ENCODE measurements at regions not wholly inside any gene's neighbourhood (a gene's known extent, or its start where the extent isn't known, plus 50 kb on each side); places are given as distances from the start of the nearest gene placed in this dataset.

DNA sequence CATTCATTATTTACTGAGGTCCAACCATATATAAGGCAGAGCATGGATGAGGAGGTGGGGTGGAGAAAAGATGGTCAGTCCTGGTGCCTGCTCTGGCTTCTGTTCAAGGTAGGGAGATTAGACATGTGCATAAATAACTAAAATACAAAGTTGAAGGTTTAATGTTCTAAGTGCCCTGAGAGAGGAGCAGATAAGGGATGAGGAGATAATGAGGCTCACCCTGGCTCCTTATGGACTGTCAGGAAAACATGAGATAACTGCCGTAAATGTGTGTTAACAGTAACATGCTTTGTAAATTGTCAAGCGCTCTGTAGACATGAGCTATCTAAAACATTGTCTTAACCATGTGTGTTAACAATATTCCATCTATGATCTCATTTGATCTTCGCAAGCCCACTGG lies 474.6 kb upstream of the USP24 start:
- no peaks in the 10 kb centered on the region for H3K27me3 Mint-ChIP-seq (ENCODE audit: insufficient read depth)

GRCh38 chr1:55685560-55685959 lies 470.4 kb upstream of the USP24 start:
- Mint-ChIP-seq H3K27ac (no peak overlapping the region), H3K36me3 (ENCODE audit: low read depth) (peaks cover 12% of the 10 kb centered on the region; the same call in 1 of the 2 replicates), H3K4me3 (no peak overlapping the region), H3K9me3 (peaks cover 6% of the 10 kb centered on the region; the same call in 1 of the 2 replicates), H3K4me1 (ENCODE audit: low read depth) (peaks cover 41% of the 10 kb centered on the region), H3K27me3 (ENCODE audit: insufficient read depth) (no peaks in the 10 kb centered on the region; the same call in 1 of the 2 replicates)
- no peak for DNase-seq
- TF ChIP-seq, protein P1, sequence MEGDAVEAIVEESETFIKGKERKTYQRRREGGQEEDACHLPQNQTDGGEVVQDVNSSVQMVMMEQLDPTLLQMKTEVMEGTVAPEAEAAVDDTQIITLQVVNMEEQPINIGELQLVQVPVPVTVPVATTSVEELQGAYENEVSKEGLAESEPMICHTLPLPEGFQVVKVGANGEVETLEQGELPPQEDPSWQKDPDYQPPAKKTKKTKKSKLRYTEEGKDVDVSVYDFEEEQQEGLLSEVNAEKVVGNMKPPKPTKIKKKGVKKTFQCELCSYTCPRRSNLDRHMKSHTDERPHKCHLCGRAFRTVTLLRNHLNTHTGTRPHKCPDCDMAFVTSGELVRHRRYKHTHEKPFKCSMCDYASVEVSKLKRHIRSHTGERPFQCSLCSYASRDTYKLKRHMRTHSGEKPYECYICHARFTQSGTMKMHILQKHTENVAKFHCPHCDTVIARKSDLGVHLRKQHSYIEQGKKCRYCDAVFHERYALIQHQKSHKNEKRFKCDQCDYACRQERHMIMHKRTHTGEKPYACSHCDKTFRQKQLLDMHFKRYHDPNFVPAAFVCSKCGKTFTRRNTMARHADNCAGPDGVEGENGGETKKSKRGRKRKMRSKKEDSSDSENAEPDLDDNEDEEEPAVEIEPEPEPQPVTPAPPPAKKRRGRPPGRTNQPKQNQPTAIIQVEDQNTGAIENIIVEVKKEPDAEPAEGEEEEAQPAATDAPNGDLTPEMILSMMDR (IDR thresholded peaks at IDR 0.05) = no peak

More for the DNA sequence above, 474.6 kb upstream of the USP24 start:
- no peak overlapping the region for H3K27ac Mint-ChIP-seq
- TF ChIP-seq, protein P1 (IDR thresholded peaks at IDR 0.05) = no peak
- H3K4me3 Mint-ChIP-seq = no peak overlapping the region
- DNase-seq = no peak
- no peaks in the 10 kb centered on the region for H3K9me3 Mint-ChIP-seq
- H3K36me3 Mint-ChIP-seq (ENCODE audit: low read depth) = no peaks in the 10 kb centered on the region; the same call in 1 of the 2 replicates
- peaks cover 28% of the 10 kb centered on the region for H3K4me1 Mint-ChIP-seq (ENCODE audit: low read depth)

- H3K27ac Mint-ChIP-seq = no peak overlapping the region
- peaks cover 55% of the 10 kb centered on the region for H3K4me1 Mint-ChIP-seq (ENCODE audit: low read depth)
- peaks cover 12% of the 10 kb centered on the region; the same call in 1 of the 2 replicates for H3K36me3 Mint-ChIP-seq (ENCODE audit: low read depth)
- H3K4me3 Mint-ChIP-seq = no peak overlapping the region
- no peak for DNase-seq
- TF ChIP-seq, protein P1 (IDR thresholded peaks at IDR 0.05) = no peak
- H3K27me3 Mint-ChIP-seq (ENCODE audit: insufficient read depth) = no peaks in the 10 kb centered on the region; the same call in 1 of the 2 replicates
- peaks cover 6% of the 10 kb centered on the region; the same call in 1 of the 2 replicates for H3K9me3 Mint-ChIP-seq
These were observed 469.0 kb upstream of the USP24 start for GRCh38 chr1:55684131-55684650.

GRCh38 chr1:55682198-55682597 lies 467.0 kb upstream of the USP24 start:
- no peak for DNase-seq
- peaks cover 6% of the 10 kb centered on the region; the same call in 1 of the 2 replicates for H3K9me3 Mint-ChIP-seq
- TF ChIP-seq, protein P1 (IDR thresholded peaks at IDR 0.05) = no peak
- 0 out of 2 replicates have a peak overlapping the region, but pooled peaks have one; percentile 2 for H3K27ac Mint-ChIP-seq
- H3K27me3 Mint-ChIP-seq (ENCODE audit: insufficient read depth) = no peaks in the 10 kb centered on the region; the same call in 1 of the 2 replicates
- peaks cover 64% of the 10 kb centered on the region for H3K4me1 Mint-ChIP-seq (ENCODE audit: low read depth)
- peaks cover 12% of the 10 kb centered on the region; the same call in 1 of the 2 replicates for H3K36me3 Mint-ChIP-seq (ENCODE audit: low read depth)
- no peak overlapping the region for H3K4me3 Mint-ChIP-seq

GRCh38 chr1:55679971-55680370 lies 464.8 kb upstream of the USP24 start:
- Mint-ChIP-seq H3K27me3 (ENCODE audit: insufficient read depth) (no peaks in the 10 kb centered on the region; the same call in 1 of the 2 replicates), H3K27ac (peak overlapping the region; percentile 42; the same call in 1 of the 2 replicates), H3K4me3 (no peak overlapping the region)

More at GRCh38 chr1:55679971-55680370, 464.8 kb upstream of the USP24 start:
- Mint-ChIP-seq H3K36me3 (ENCODE audit: low read depth) (peaks cover 17% of the 10 kb centered on the region; the same call in 1 of the 2 replicates), H3K4me1 (ENCODE audit: low read depth) (peaks cover 55% of the 10 kb centered on the region), H3K9me3 (peaks cover 6% of the 10 kb centered on the region; the same call in 1 of the 2 replicates)
- TF ChIP-seq, protein P1 (IDR thresholded peaks at IDR 0.05) = no peak
- DNase-seq = peak; percentile 53
